ENCODE measurements at regions not wholly inside any gene's neighbourhood (a gene's known extent, or its start where the extent isn't known, plus 50 kb on each side); places are given as distances from the start of the nearest gene placed in this dataset.

DNA sequence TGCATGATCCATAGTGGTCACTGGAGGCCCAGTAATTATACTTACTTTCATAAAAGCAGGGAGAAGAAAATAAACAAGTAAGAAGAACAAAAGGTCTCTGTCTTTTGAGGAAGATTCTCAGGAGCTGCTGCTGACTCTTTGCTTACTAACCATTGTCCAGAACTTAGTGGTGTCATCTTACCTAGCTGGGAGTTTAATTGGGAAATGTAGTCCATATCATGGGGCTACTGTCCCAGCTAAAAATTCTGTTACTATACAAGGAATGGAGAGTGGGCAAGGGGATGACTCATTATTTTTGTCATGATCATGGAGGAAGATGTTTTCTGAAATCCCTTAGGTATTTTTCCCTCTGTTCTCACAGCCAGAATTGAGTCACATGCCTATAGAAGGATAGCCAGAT lies 639.3 kb downstream of the MTRR start:
- no peak for TF ChIP-seq CTCF (IDR thresholded peaks at IDR 0.05)
- no peak for TF ChIP-seq POLR2A (IDR thresholded peaks at IDR 0.05)

Measured in heart left ventricle (tissue), 13 donors.